H9 (cell line): ENCODE measurements at regions not wholly inside any gene's neighbourhood (a gene's known extent, or its start where the extent isn't known, plus 50 kb on each side); places are given as distances from the start of the nearest gene placed in this dataset.

Experiments used
- DNase-seq: peaks from one replicate; pipeline ENCODE4 v3.0.0-alpha.2; 2017
- H2AFZ ChIP-seq: one replicate; pipeline ENCODE4 v1.6.1; 2013; ENCODE audit warnings: mild to moderate bottlenecking, low read length, control low read depth, moderate library complexity
- H2AK5ac ChIP-seq: 2 replicates; pipeline ENCODE4 v1.6.1; 2013; ENCODE audit warnings: low read length, control low read depth, mixed read lengths; ENCODE audit not compliant: insufficient read length
- H2BK120ac ChIP-seq: one replicate; pipeline ENCODE4 v1.6.1; 2013; ENCODE audit warnings: low read depth, mild to moderate bottlenecking, low read length, control low read depth, inconsistent platforms; ENCODE audit not compliant: poor library complexity, severe bottlenecking
- H2BK12ac ChIP-seq: 2 replicates; pipeline ENCODE4 v1.6.1; 2013; ENCODE audit warnings: low read length, control low read depth, mixed read lengths, low read depth; ENCODE audit not compliant: insufficient read length
- H2BK15ac ChIP-seq: 2 replicates; pipeline ENCODE4 v1.6.1; 2013; ENCODE audit warnings: low read depth, low read length, control low read depth
- H2BK20ac ChIP-seq: one replicate; pipeline ENCODE4 v1.6.1; 2013; ENCODE audit warnings: low read depth, mild to moderate bottlenecking, low read length, control low read depth, inconsistent platforms; ENCODE audit not compliant: poor library complexity, severe bottlenecking
- H2BK5ac ChIP-seq: 2 replicates; pipeline ENCODE4 v1.6.1; 2013; ENCODE audit warnings: low read length, control low read depth, mixed read lengths; ENCODE audit not compliant: insufficient read length
- H3K14ac ChIP-seq: 2 replicates; pipeline ENCODE4 v1.6.1; 2013; ENCODE audit warnings: low read length, control low read depth; ENCODE audit not compliant: insufficient read depth
- H3K18ac ChIP-seq: 2 replicates; pipeline ENCODE4 v1.6.1; 2013; ENCODE audit warnings: low read depth, mild to moderate bottlenecking, mixed read lengths, low read length, control low read depth; ENCODE audit not compliant: insufficient read length
- H3K23ac ChIP-seq: 2 replicates; pipeline ENCODE4 v1.6.1; 2013; ENCODE audit warnings: low read length, control low read depth, mixed read lengths, low read depth; ENCODE audit not compliant: insufficient read length
- H3K23me2 ChIP-seq: 2 replicates; pipeline ENCODE4 v1.6.1; 2013; ENCODE audit warnings: low read depth, mild to moderate bottlenecking, mixed read lengths, low read length, control low read depth; ENCODE audit not compliant: insufficient read length, poor library complexity, severe bottlenecking
- H3K27ac ChIP-seq: 2 replicates; pipeline ENCODE4 v1.5.1; 2013; ENCODE audit warnings: low read length, control low read depth, mixed read lengths, low read depth; ENCODE audit not compliant: insufficient read length
- H3K27me3 ChIP-seq: 2 replicates; pipeline ENCODE4 v1.6.1; 2013; ENCODE audit warnings: low read length, control low read depth, inconsistent platforms; ENCODE audit not compliant: insufficient read depth
- H3K4ac ChIP-seq: 2 replicates; pipeline ENCODE4 v1.6.1; 2013; ENCODE audit warnings: low read depth, mild to moderate bottlenecking, control low read depth, inconsistent platforms, low read length, moderate library complexity
- H3K4me1 ChIP-seq: 2 replicates; pipeline ENCODE4 v1.6.1; 2013; ENCODE audit warnings: low read length, control low read depth, inconsistent platforms; ENCODE audit not compliant: insufficient read depth
- H3K4me2 ChIP-seq: 2 replicates; pipeline ENCODE4 v1.6.1; 2013; ENCODE audit warnings: low read length, control low read depth, mixed read lengths; ENCODE audit not compliant: insufficient read length, insufficient read depth
- H3K56ac ChIP-seq: 2 replicates; pipeline ENCODE4 v1.6.1; 2013; ENCODE audit warnings: low read depth, mild to moderate bottlenecking, mixed read lengths, low read length, control low read depth; ENCODE audit not compliant: insufficient read length
- H3K79me1 ChIP-seq: 2 replicates; pipeline ENCODE4 v1.6.1; 2013; ENCODE audit warnings: low read depth, mild to moderate bottlenecking, moderate library complexity, low read length, control low read depth, inconsistent platforms; ENCODE audit not compliant: insufficient read depth, poor library complexity, severe bottlenecking
- H3K79me2 ChIP-seq: 2 replicates; pipeline ENCODE4 v1.6.1; 2013; ENCODE audit warnings: low read length, control low read depth, inconsistent platforms; ENCODE audit not compliant: insufficient read depth
- H3K9ac ChIP-seq: 2 replicates; pipeline ENCODE4 v1.6.1; 2013; ENCODE audit warnings: low read length, control low read depth, mixed read lengths; ENCODE audit not compliant: insufficient read length; ENCODE audit errors: extremely low read depth
- H3K9me3 ChIP-seq: one replicate; pipeline ENCODE4 v1.6.1; 2013; ENCODE audit warnings: low read depth, low read length, inconsistent platforms; ENCODE audit not compliant: control insufficient read depth
- H3T11ph ChIP-seq: one replicate; pipeline ENCODE4 v1.6.1; 2013; ENCODE audit warnings: mild to moderate bottlenecking, low read length, control low read depth, inconsistent platforms
- H4K20me1 ChIP-seq: one replicate; pipeline ENCODE4 v1.6.1; 2013; ENCODE audit not compliant: control insufficient read depth, insufficient read length, insufficient read depth
- H4K5ac ChIP-seq: 2 replicates; pipeline ENCODE4 v1.6.1; 2013; ENCODE audit warnings: low read depth, mild to moderate bottlenecking, mixed read lengths, low read length, control low read depth; ENCODE audit not compliant: insufficient read length
- H4K8ac ChIP-seq: replicated peaks from 2 replicates; pipeline ENCODE4 v1.6.1; 2013; ENCODE audit warnings: low read length, control low read depth, mixed read lengths, low read depth; ENCODE audit not compliant: insufficient read length
- H4K91ac ChIP-seq: 2 replicates; pipeline ENCODE4 v1.6.1; 2013; ENCODE audit warnings: low read depth, mild to moderate bottlenecking, moderate library complexity, mixed read lengths, low read length, control low read depth; ENCODE audit not compliant: insufficient read length
- H3K27ac Mint-ChIP-seq, 3 experiments: 2 replicates in 2 of 3; 3 replicates in 1 of 3; pipeline ENCODE4 v1.8.0; 2020 to 2021; ENCODE audit warnings: mixed read lengths in 3 of 3, mild to moderate bottlenecking in 1 of 3, moderate library complexity in 1 of 3
- H3K27me3 Mint-ChIP-seq: 2 replicates; pipeline ENCODE4 v1.8.0; 2021; ENCODE audit warnings: low read depth, mild to moderate bottlenecking, moderate library complexity, mixed read lengths
- H3K36me3 Mint-ChIP-seq, 3 experiments: 2 replicates in 2 of 3; 3 replicates in 1 of 3; pipeline ENCODE4 v1.8.0; 2020 to 2021; ENCODE audit warnings: low read depth in 3 of 3, mixed read lengths in 3 of 3; ENCODE audit not compliant: insufficient read depth in 1 of 3
- H3K4me1 Mint-ChIP-seq, 2 experiments: 2 replicates each; pipeline ENCODE4 v1.8.0; 2020; ENCODE audit warnings: mixed read lengths in 2 of 2
- H3K4me3 Mint-ChIP-seq, 2 experiments: 2 replicates in 1 of 2; 3 replicates in 1 of 2; pipeline ENCODE4 v1.8.0; 2020 to 2021; ENCODE audit warnings: mild to moderate bottlenecking in 2 of 2, mixed read lengths in 2 of 2, moderate library complexity in 1 of 2
- H3K9me3 Mint-ChIP-seq, 2 experiments: 2 replicates in 1 of 2; 3 replicates in 1 of 2; pipeline ENCODE4 v1.8.0; 2020; ENCODE audit warnings: mild to moderate bottlenecking in 2 of 2, mixed read lengths in 2 of 2, moderate library complexity in 1 of 2
- WGBS: extraction: QIAGEN DNeasy Blood & Tissue Kit; methylation state at CpG from one replicate; pipeline ENCODE4 v1.1.7; 2013; ENCODE audit warnings: missing lambda C conversion rate, low lambda C conversion rate, mixed read lengths; ENCODE audit not compliant: insufficient read length; ENCODE audit errors: extremely low coverage; 5-methylcytosine and 5-hydroxymethylcytosine counted together
- TF ChIP-seq, protein P1 (sequence below): fragments of 200-600 bp; sonication (generic); conservative IDR thresholded peaks from 3 replicates; pipeline ENCODE4 v1.8.0; 2021; ENCODE audit warnings: antibody characterized with exemption, mild to moderate bottlenecking

DNA sequence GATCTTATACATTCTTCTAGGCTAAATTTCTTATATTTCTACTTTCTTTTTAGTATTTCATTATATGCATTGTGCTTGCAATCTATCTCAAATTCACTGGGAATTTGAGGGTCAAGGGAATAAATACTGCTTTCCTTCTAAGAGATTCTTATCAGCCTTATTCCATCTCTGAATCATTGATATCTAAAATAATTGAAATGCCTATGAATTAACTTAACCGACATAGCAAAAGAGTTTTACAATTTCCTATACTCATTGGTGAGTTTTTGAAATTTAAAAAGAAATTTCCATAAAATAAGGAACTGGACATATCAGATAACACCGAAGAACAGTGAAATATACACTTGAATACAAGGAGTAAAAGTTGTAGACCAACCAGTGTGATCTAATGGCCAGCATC is 373.7 kb downstream of the NAF1 start:
- TF ChIP-seq, protein P1, sequence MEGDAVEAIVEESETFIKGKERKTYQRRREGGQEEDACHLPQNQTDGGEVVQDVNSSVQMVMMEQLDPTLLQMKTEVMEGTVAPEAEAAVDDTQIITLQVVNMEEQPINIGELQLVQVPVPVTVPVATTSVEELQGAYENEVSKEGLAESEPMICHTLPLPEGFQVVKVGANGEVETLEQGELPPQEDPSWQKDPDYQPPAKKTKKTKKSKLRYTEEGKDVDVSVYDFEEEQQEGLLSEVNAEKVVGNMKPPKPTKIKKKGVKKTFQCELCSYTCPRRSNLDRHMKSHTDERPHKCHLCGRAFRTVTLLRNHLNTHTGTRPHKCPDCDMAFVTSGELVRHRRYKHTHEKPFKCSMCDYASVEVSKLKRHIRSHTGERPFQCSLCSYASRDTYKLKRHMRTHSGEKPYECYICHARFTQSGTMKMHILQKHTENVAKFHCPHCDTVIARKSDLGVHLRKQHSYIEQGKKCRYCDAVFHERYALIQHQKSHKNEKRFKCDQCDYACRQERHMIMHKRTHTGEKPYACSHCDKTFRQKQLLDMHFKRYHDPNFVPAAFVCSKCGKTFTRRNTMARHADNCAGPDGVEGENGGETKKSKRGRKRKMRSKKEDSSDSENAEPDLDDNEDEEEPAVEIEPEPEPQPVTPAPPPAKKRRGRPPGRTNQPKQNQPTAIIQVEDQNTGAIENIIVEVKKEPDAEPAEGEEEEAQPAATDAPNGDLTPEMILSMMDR, result no peak
- no peaks in the 10 kb centered on the region for H3K4me1 Mint-ChIP-seq
- no CpG with 5 or more reads among the region's 2 CpGs for WGBS
- no peak overlapping the region for H4K8ac ChIP-seq
- H2BK12ac ChIP-seq, result no peak overlapping the region
- H3K9me3 Mint-ChIP-seq, result no peaks in the 10 kb centered on the region
- no peak overlapping the region for H2BK120ac ChIP-seq
- no peaks in the 10 kb centered on the region for H3K9me3 ChIP-seq
- no peaks in the 10 kb centered on the region for H3K27me3 Mint-ChIP-seq
- H3K14ac ChIP-seq, result no peak overlapping the region
- no peak overlapping the region for H3K4me3 Mint-ChIP-seq
- no peak overlapping the region for H3K56ac ChIP-seq
- DNase-seq, result no peak
- H2BK5ac ChIP-seq, result no peak overlapping the region
- H3K27ac Mint-ChIP-seq, result no peak overlapping the region
- H3T11ph ChIP-seq, result no peak overlapping the region
- H2BK15ac ChIP-seq, result no peak overlapping the region
- H3K23ac ChIP-seq, result no peak overlapping the region
- H3K9ac ChIP-seq, result no peak overlapping the region
- H3K79me1 ChIP-seq, result no peaks in the 10 kb centered on the region
- H3K4ac ChIP-seq, result no peak overlapping the region
- no peaks in the 10 kb centered on the region for H3K79me2 ChIP-seq
- H3K23me2 ChIP-seq, result no peaks in the 10 kb centered on the region
- H4K91ac ChIP-seq, result no peak overlapping the region
- no peak overlapping the region for H2AK5ac ChIP-seq
- H3K27ac ChIP-seq, result no peak overlapping the region
- H3K27me3 ChIP-seq, result no peaks in the 10 kb centered on the region
- H3K4me2 ChIP-seq, result no peak overlapping the region
- H2BK20ac ChIP-seq, result no peak overlapping the region
- no peak overlapping the region for H2AFZ ChIP-seq
- H4K20me1 ChIP-seq, result no peaks in the 10 kb centered on the region
- no peak overlapping the region for H3K18ac ChIP-seq
- H3K4me1 ChIP-seq, result no peaks in the 10 kb centered on the region
- H3K36me3 Mint-ChIP-seq, result no peaks in the 10 kb centered on the region
- H4K5ac ChIP-seq, result no peak overlapping the region
